ENCODE measurements at regions not wholly inside any gene's neighbourhood (a gene's known extent, or its start where the extent isn't known, plus 50 kb on each side); places are given as distances from the start of the nearest gene placed in this dataset.
"Not testable (repeated sequence)": the region's sequence is repeated elsewhere in the genome, so short reads cannot be mapped to it uniquely, and the experiment has no call there.

DNA sequence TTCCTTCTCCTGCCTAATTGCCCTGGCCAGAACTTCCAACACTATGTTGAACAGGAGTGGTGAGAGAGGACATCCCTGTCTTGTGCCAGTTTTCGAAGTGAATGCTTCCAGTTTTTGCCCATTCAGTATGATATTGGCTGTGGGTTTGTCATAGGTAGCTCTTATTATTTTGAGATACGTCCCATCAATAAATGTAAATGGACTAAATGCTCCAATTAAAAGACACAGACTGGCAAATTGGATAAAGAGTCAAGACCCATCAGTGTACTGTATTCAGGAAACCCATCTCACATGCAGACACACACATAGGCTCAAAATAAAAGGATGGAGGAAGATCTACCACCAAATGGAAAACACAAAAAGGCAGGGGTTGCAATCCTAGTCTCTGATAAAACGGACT is 123.6 kb upstream of the BCHE start:
- not testable (repeated sequence) for TF ChIP-seq POLR2AphosphoS5 (IDR thresholded peaks at IDR 0.05; ENCODE audit: low read depth, low read length); TAF1 (IDR thresholded peaks at IDR 0.05; ENCODE audit: borderline replicate concordance, low read depth, low read length); POLR2A (IDR thresholded peaks at IDR 0.05; ENCODE audit: low read depth, low read length)

All from GM12892 (cell line).